GM19395 (cell line): ENCODE measurements at regions not wholly inside any gene's neighbourhood (a gene's known extent, or its start where the extent isn't known, plus 50 kb on each side); places are given as distances from the start of the nearest gene placed in this dataset.

Experiments
- ATAC-seq: cut with Tn5 transposase; IDR thresholded peaks from one replicate; pipeline ENCODE4 v1.9.1; 2021; ENCODE audit warnings: mild to moderate bottlenecking, moderate library complexity; ENCODE audit not compliant: unreplicated experiment

GRCh38 chr9:107922260-107922659, 432.7 kb upstream of the KLF4 start:
- no peak for ATAC-seq

DNA sequence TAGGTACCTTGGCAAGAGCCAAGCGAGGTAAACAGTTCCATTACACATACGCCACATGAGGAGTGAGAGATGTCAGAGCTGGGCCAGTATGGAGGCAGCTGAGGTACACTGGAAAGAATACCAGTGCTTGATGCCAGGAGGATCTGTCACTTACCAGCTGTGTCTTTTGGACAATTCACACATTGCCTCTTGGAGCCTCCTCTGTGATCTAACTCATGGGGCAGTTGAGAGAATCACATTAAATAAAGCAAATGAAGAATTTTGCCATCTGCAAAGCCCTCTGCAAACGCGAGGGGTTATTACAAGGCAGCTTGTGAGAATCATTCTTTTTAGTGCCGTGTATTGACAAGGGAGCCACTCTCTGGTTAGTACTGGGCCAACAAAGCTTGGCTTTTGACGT, 429.7 kb upstream of the KLF4 start:
- no peak for ATAC-seq

DNA sequence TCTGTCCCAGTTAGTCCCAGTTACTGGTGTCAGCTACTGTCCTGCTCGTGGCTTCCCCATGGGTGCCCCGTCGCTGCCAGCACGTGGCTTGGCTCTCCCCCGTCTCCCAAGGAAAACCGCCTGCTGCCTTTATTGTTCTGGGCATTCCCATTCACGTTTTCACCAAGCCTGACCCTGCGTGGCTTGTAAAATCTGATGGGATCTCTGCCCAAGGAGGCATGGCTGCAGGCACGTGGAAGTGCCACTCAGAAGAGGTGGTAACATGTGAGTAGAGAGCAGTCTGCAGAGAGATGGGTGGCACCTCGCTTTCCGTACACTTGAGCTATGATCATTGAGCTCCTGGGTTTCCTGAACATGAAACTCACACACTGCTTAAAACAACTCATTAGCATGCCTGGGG, 429.2 kb upstream of the KLF4 start:
- no peak for ATAC-seq

GRCh38 chr9:107914151-107914550, 424.6 kb upstream of the KLF4 start:
- ATAC-seq: no peak

- ATAC-seq: no peak
Observed at GRCh38 chr9:107907715-107908114, 418.1 kb upstream of the KLF4 start.

- no peak for ATAC-seq
Observed at GRCh38 chr9:107907255-107907654, 417.7 kb upstream of the KLF4 start.

DNA sequence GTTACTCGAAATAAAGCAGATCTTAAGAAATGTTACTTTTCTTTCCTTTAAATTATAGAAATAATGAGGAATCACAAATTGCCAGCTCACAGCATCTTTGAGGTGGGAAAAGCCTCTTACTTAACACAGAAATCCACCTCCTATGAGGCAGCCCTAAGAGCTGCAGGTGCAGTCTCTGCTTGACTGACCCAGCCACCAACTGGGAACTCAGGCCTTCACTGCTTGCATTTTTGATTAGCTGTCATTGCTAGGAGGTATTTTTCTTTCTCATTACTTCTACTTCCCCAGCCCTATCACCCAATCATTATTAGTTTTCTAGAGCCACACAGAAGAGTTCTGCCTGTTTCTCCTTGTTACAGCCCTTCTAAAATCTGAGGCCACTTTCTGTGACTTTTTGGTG, 416.5 kb upstream of the KLF4 start:
- ATAC-seq: no peak

GRCh38 chr9:107905308-107906020, 415.9 kb upstream of the KLF4 start:
- no peak for ATAC-seq

GRCh38 chr9:107899961-107900330, 410.4 kb upstream of the KLF4 start:
- no peak for ATAC-seq

- no peak for ATAC-seq
Observed at GRCh38 chr9:107898761-107899160, 409.2 kb upstream of the KLF4 start.

DNA sequence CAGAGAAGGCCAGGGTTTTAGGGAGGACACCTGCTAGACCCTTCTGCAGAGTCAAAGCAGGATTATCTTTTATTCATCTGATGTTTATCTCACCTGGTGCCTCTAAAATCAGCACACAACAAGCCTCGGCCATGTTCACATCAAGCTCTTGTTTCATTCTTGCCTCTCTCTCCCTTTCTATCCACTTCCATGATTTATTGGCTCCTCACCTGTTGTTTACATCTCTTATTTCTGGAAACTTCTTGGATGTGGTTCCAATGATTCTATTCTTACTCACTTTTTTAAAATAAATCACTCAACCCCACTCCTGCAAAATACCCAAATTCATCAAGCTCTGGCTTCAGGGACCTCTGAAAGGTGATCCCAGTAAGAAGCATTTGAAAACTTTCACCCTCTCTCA, 407.0 kb upstream of the KLF4 start:
- no peak for ATAC-seq

- ATAC-seq: no peak
Observed at GRCh38 chr9:107895501-107896001, 406.0 kb upstream of the KLF4 start.

DNA sequence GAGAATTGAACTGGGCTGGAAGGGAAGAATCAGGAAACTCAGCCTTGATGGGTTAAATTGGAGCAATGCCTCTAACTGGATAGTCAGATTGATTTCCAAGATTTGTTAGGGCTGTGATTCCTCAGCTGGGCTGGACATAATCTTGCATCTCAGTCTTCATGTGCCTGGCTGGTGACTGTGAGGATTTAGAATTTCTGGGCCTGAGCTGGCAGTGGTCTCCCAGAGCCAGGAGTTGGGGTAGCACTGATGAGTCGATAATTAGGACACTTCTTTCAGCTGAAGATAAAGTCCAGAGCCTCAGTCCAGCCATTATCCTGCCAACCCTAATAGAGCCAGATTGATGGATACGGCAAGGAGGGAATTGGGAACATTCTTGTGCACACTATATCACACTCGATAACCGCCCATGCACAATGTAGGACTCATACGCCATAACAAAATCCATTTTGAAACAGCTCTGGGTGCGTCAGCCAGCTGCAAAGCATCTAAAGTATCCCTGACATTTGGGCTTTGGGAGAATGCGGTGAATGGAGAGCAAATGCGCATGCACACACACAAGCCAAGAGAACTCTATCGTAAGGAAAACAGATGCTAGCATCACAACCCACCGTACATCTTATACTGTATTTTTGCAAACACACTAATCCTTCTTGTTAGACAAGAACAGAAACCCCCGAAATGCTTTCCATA, 405.1 kb upstream of the KLF4 start:
- ATAC-seq: no peak

DNA sequence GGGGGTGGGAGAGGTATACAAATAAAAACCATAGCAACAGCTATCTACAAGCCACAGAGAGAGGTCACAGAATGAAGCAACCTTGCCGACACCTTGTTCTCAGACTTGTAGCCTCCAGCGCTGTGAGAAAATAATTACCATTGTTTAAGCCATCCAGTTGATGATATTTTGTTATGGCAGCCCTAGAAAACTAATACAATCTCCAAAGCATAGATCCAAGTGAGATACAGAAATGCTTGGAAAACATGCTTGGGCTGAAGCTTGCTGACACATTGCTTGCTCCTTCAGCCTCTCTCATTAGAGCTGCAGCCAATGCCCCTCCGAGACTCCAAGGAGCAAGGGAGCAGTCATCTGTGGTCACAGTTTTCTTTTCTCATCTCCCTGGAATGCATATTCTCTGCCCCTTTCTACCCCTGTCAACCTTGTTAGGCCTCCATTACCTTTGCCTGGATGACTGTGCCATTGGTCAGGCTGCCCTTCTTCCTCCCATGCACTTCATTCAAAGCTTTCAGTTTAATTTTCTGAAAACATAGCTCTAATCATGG, 401.4 kb upstream of the KLF4 start:
- no peak for ATAC-seq

- no peak for ATAC-seq
Observed at GRCh38 chr9:107888773-107889227, 399.2 kb upstream of the KLF4 start.

GRCh38 chr9:107886826-107887225, 397.3 kb upstream of the KLF4 start:
- ATAC-seq: no peak

GRCh38 chr9:107883496-107884124, 394.0 kb upstream of the KLF4 start:
- ATAC-seq: peak; percentile 97

DNA sequence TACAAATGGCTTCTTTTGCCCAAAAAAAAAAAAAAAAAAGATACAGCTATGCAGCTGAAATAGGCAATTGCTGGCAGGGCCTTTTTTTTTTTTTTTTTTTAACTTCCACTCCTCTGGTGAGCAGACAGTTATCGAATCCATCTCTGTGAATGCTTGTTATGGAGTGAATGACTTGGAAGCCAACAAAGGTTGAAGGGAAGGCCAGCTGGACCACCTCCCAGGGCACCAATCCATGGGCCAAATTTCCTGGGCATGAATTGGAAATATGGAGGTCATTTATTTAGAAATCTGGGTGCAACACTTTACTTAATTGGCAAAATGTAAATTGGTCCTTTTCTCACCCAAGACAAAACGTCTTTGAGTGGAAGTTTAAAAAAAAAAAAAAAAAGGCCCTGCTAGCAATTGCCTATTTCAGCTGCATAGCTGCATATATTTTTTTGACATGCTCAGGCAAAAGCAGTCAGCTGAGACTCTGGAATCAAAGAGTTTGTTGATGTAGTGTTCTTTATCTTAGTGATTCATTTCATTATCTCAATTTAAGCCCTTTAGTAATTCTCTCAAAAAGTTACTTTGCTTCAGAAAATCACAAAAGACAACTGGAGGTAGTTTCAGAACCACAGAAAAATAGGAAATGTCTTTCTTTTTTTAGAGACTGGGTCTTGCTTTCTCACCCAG, 392.2 kb upstream of the KLF4 start:
- ATAC-seq: no peak

GRCh38 chr9:107878462-107878861, 388.9 kb upstream of the KLF4 start:
- no peak for ATAC-seq

DNA sequence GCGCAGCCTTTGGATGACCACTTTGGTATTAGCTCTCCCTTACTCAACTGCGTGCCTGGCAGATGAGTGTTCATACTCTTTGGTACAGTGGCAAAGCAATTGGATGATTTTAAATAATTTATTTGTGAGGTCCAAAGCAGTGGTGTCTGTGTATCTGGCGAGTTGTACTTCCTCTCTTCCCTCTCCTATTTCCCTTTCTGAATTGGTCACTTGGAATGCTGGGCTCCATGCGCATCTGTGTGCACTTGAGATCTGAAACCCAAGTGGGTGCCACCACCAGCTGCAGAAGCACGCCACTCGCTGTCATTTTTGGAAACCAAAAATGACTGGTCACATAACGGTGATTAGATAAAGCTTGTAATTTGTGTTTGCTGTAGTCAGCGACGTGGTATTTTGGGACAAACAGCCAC, 386.0 kb upstream of the KLF4 start:
- peak; percentile 52 for ATAC-seq
